Vagina (tissue), 2 donors: ENCODE measurements at regions not wholly inside any gene's neighbourhood (a gene's known extent, or its start where the extent isn't known, plus 50 kb on each side); places are given as distances from the start of the nearest gene placed in this dataset.

Experiments used
- POLR2A ChIP-seq, 2 donors: fragments of 450-650 bp; IDR thresholded peaks; one replicate each; pipeline ENCODE4 v1.6.1; 2017; ENCODE audit warnings: antibody characterized with exemption in 2 of 2, mild to moderate bottlenecking in 2 of 2, moderate library complexity in 2 of 2
- POLR2AphosphoS5 ChIP-seq, 2 donors: sonication (generic); formaldehyde crosslinking; IDR thresholded peaks; one replicate each; pipeline ENCODE4 v1.9.0; 2017; ENCODE audit warnings: antibody characterized with exemption in 2 of 2, mild to moderate bottlenecking in 2 of 2, low read depth in 1 of 2; ENCODE audit not compliant: insufficient read depth in 1 of 2
- TF ChIP-seq, protein P1 (sequence below), 3 experiments: fragments of 450-650 bp in 2 of 3; fragments of 200-600 bp in 1 of 3; sonication (generic) in 1 of 3; IDR thresholded peaks; one replicate each; pipeline ENCODE4 v1.5.1; 2017 to 2019; ENCODE audit warnings: antibody characterized with exemption in 3 of 3, mild to moderate bottlenecking in 2 of 3, moderate library complexity in 2 of 3

DNA sequence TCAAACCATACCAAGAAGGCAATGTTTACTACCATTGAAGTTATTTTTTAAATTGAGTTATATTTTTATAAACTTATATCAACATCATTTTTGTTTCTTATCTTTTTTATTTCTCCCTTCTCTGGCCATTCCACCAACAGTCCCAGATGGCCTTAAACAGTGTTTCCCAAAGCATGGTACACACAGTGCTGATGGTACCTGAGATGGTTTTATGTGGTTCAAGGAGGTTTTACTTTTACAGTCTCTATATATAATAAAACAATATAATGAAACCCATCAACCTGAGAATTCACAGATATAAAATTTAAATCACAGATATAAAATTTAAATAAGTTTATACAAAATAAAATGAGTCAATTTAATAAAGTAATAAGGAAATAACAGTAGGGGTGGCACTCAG is 65.1 kb upstream of the MSTN start:
- no peak for TF ChIP-seq POLR2A (IDR thresholded peaks at IDR 0.05)
- TF ChIP-seq, protein P1, sequence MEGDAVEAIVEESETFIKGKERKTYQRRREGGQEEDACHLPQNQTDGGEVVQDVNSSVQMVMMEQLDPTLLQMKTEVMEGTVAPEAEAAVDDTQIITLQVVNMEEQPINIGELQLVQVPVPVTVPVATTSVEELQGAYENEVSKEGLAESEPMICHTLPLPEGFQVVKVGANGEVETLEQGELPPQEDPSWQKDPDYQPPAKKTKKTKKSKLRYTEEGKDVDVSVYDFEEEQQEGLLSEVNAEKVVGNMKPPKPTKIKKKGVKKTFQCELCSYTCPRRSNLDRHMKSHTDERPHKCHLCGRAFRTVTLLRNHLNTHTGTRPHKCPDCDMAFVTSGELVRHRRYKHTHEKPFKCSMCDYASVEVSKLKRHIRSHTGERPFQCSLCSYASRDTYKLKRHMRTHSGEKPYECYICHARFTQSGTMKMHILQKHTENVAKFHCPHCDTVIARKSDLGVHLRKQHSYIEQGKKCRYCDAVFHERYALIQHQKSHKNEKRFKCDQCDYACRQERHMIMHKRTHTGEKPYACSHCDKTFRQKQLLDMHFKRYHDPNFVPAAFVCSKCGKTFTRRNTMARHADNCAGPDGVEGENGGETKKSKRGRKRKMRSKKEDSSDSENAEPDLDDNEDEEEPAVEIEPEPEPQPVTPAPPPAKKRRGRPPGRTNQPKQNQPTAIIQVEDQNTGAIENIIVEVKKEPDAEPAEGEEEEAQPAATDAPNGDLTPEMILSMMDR (IDR thresholded peaks at IDR 0.05): no peak
- TF ChIP-seq POLR2AphosphoS5 (IDR thresholded peaks at IDR 0.05; ENCODE audit: insufficient read depth in 1 of 2, low read depth in 1 of 2): no peak
